ENCODE measurements at regions not wholly inside any gene's neighbourhood (a gene's known extent, or its start where the extent isn't known, plus 50 kb on each side); places are given as distances from the start of the nearest gene placed in this dataset.

DNA sequence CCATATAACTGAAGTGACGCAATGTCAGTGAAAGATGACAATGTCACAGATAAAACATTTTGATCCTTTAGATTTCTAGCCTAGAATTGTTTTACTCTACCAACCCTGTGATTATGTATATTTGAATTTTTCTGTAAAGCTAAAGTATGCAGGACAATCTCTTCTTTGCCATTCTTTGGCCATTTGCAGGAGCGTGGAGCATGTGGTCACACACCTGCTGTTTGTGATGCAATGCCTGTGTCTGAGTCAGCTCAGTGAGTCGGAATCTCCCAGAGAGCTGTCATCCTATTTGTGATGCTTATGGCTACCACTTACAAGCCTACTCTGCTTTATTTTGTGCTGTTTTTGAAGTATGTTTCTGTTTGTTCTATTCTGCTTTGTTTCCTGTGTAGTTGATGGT, 214.5 kb downstream of the NAF1 start:
- no peaks in the 10 kb centered on the region for H3K36me3 ChIP-seq (ENCODE audit: insufficient read depth, low read length)
- no peak overlapping the region for H3K4me2 ChIP-seq (ENCODE audit: low read length)
- DNase-seq (ENCODE audit: low spot score) = no peak
- no peaks in the 10 kb centered on the region for H3K9me3 ChIP-seq (ENCODE audit: low read length)
- ChIA-PET POLR2A (interaction anchor here (0.6 to 0.9 kb wide), 5 partner anchors 18 to 828 kb away, joined by 3 read pairs; no protein-coding TSS in a partner anchor), CTCF (ENCODE audit: unreplicated experiment) (no interaction called here)
- H3K27ac ChIP-seq (ENCODE audit: low read depth, low read length, poor library complexity, severe bottlenecking) = no peak overlapping the region
- TF ChIP-seq, protein P1, sequence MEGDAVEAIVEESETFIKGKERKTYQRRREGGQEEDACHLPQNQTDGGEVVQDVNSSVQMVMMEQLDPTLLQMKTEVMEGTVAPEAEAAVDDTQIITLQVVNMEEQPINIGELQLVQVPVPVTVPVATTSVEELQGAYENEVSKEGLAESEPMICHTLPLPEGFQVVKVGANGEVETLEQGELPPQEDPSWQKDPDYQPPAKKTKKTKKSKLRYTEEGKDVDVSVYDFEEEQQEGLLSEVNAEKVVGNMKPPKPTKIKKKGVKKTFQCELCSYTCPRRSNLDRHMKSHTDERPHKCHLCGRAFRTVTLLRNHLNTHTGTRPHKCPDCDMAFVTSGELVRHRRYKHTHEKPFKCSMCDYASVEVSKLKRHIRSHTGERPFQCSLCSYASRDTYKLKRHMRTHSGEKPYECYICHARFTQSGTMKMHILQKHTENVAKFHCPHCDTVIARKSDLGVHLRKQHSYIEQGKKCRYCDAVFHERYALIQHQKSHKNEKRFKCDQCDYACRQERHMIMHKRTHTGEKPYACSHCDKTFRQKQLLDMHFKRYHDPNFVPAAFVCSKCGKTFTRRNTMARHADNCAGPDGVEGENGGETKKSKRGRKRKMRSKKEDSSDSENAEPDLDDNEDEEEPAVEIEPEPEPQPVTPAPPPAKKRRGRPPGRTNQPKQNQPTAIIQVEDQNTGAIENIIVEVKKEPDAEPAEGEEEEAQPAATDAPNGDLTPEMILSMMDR (conservative IDR thresholded peaks at IDR 0.05; ENCODE audit: low read length) = no peak
- no peak for TF ChIP-seq EZH2phosphoT487 (IDR thresholded peaks at IDR 0.05; ENCODE audit: borderline replicate concordance, low read depth, low read length)
- BruUV-seq (replicated peaks) = no TSS peak
- no peak overlapping the region for H2AFZ ChIP-seq (ENCODE audit: low read length)
- no peak overlapping the region for H3K4me3 ChIP-seq (ENCODE audit: low read depth, low read length, poor library complexity, severe bottlenecking)
- no peaks in the 10 kb centered on the region for H3K9me2 ChIP-seq (ENCODE audit: insufficient read depth, low read length)
- no peaks in the 10 kb centered on the region for H3K4me1 ChIP-seq (ENCODE audit: insufficient read depth, low read length, poor library complexity, severe bottlenecking)
- no peaks in the 10 kb centered on the region for H3K79me2 ChIP-seq (ENCODE audit: insufficient read depth, low read depth, low read length)
- no peaks in the 10 kb centered on the region for H4K20me1 ChIP-seq (ENCODE audit: insufficient read depth, low read length)
- intact Hi-C loops (cut with micrococcal nuclease; ENCODE audit: unreplicated experiment) = no loop called here

DNA sequence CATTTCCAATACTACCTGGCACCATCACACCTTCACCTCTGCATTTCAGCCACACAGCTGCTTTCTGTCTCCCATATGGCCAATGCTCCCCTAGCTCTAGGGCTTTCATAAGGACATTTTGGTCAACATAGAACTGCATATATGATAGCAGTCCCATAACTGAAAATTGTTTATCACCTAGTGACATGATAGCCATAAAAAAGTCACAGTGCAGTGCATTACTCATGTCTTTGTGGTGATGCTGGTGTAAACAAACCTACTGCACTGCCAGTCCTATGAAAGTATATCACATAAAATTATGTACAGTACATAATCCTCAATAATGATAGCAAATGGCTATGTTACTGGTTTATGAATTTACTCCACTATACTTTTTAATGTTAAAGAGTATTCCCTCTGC, 221.0 kb downstream of the NAF1 start:
- TF ChIP-seq, protein P1 (conservative IDR thresholded peaks at IDR 0.05; ENCODE audit: low read length) = no peak
- TF ChIP-seq EZH2phosphoT487 (IDR thresholded peaks at IDR 0.05; ENCODE audit: borderline replicate concordance, low read depth, low read length) = no peak
- Histone ChIP-seq H3K9me2 (ENCODE audit: insufficient read depth, low read length) (no peaks in the 10 kb centered on the region), H3K9me3 (ENCODE audit: low read length) (no peaks in the 10 kb centered on the region), H3K4me3 (ENCODE audit: low read depth, low read length, poor library complexity, severe bottlenecking) (no peak overlapping the region), H2AFZ (ENCODE audit: low read length) (no peak overlapping the region), H3K79me2 (ENCODE audit: insufficient read depth, low read depth, low read length) (no peaks in the 10 kb centered on the region), H3K36me3 (ENCODE audit: insufficient read depth, low read length) (no peaks in the 10 kb centered on the region), H3K27ac (ENCODE audit: low read depth, low read length, poor library complexity, severe bottlenecking) (no peak overlapping the region), H4K20me1 (ENCODE audit: insufficient read depth, low read length) (no peaks in the 10 kb centered on the region), H3K4me2 (ENCODE audit: low read length) (no peak overlapping the region), H3K4me1 (ENCODE audit: insufficient read depth, low read length, poor library complexity, severe bottlenecking) (no peaks in the 10 kb centered on the region)
- CTCF ChIA-PET (ENCODE audit: unreplicated experiment) = no interaction called here
- no TSS peak for BruUV-seq (replicated peaks)
- POLR2A ChIA-PET = no interaction called here
- DNase-seq (ENCODE audit: low spot score) = no peak
- intact Hi-C loops (cut with micrococcal nuclease; ENCODE audit: unreplicated experiment) = no loop called here

DNA sequence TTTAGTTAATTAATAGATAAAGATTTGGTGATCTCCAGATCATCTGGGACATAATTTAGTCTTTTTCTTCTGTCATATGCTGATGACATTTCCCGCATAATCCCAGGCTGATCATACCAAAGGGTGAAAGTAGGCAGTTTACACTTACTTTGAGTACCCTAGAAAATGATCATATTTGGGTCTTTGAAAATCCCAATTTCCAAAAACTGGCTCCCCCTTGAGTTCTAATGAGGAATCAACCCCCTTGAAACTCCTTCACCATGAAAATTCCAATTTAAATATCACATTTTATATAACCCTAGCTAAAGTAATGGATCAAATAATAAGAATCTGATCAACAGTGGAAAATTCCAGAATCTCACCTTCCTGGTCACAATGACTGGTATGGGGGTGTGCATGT, 223.4 kb downstream of the NAF1 start:
- DNase-seq (ENCODE audit: low spot score) = no peak
- ChIA-PET CTCF (ENCODE audit: unreplicated experiment) (no interaction called here), POLR2A (no interaction called here)
- no peak overlapping the region for H3K4me2 ChIP-seq (ENCODE audit: low read length)
- H3K9me2 ChIP-seq (ENCODE audit: insufficient read depth, low read length) = no peaks in the 10 kb centered on the region
- H3K4me3 ChIP-seq (ENCODE audit: low read depth, low read length, poor library complexity, severe bottlenecking) = no peak overlapping the region
- BruUV-seq (replicated peaks) = no TSS peak
- no peaks in the 10 kb centered on the region for H3K9me3 ChIP-seq (ENCODE audit: low read length)
- TF ChIP-seq, protein P1 (conservative IDR thresholded peaks at IDR 0.05; ENCODE audit: low read length) = peak; percentile 35; the same call in 1 of the 2 replicates
- TF ChIP-seq EZH2phosphoT487 (IDR thresholded peaks at IDR 0.05; ENCODE audit: borderline replicate concordance, low read depth, low read length) = no peak
- no peak overlapping the region for H2AFZ ChIP-seq (ENCODE audit: low read length)
- H4K20me1 ChIP-seq (ENCODE audit: insufficient read depth, low read length) = no peaks in the 10 kb centered on the region
- H3K27ac ChIP-seq (ENCODE audit: low read depth, low read length, poor library complexity, severe bottlenecking) = no peak overlapping the region
- H3K4me1 ChIP-seq (ENCODE audit: insufficient read depth, low read length, poor library complexity, severe bottlenecking) = no peaks in the 10 kb centered on the region
- no peaks in the 10 kb centered on the region for H3K79me2 ChIP-seq (ENCODE audit: insufficient read depth, low read depth, low read length)
- no peaks in the 10 kb centered on the region for H3K36me3 ChIP-seq (ENCODE audit: insufficient read depth, low read length)
- intact Hi-C loops (cut with micrococcal nuclease; ENCODE audit: unreplicated experiment) = no loop called here
